ENCODE measurements at regions not wholly inside any gene's neighbourhood (a gene's known extent, or its start where the extent isn't known, plus 50 kb on each side); places are given as distances from the start of the nearest gene placed in this dataset.

DNA sequence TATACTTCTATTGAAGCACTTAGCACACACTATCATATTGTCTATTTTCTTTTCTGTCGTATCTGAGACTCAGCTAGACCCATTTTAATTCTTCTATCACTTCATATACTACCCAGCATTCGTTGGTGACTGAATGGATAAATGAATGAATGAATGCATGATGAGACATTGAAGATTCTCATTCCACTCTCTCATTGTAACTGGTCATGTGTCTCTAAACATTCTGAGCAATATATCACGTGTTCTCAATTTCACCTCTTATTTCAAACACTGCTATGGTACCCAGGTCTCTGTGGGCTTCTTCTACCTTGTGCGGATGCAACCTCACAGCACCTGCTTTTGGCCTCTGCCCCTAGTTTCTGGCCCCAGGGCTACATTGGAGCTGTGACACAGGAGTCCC lies 65.2 kb upstream of the USPL1 start:
- ATAC-seq (ENCODE audit: low read depth) (no peak), DNase-seq (no peak)
- TF ChIP-seq RFX5 (IDR thresholded peaks at IDR 0.05; ENCODE audit: low read depth, low read length) (no peak), MAZ (IDR thresholded peaks at IDR 0.05; ENCODE audit: borderline replicate concordance, low read depth, low read length) (no peak)
- TF ChIP-seq, protein P1, sequence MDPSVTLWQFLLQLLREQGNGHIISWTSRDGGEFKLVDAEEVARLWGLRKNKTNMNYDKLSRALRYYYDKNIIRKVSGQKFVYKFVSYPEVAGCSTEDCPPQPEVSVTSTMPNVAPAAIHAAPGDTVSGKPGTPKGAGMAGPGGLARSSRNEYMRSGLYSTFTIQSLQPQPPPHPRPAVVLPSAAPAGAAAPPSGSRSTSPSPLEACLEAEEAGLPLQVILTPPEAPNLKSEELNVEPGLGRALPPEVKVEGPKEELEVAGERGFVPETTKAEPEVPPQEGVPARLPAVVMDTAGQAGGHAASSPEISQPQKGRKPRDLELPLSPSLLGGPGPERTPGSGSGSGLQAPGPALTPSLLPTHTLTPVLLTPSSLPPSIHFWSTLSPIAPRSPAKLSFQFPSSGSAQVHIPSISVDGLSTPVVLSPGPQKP (IDR thresholded peaks at IDR 0.05; ENCODE audit: borderline replicate concordance, low read depth, low read length), result no peak
- H3K9me3 ChIP-seq (ENCODE audit: control insufficient read depth, insufficient read depth, low read length), result no peaks in the 10 kb centered on the region
- H2BK5ac ChIP-seq (ENCODE audit: low read depth, low read length, poor library complexity, severe bottlenecking), result no peak overlapping the region
- H2AK9ac ChIP-seq (replicated peaks; ENCODE audit: low read depth, low read length, poor library complexity), result no peak overlapping the region
- in situ Hi-C loops (cut with MboI; ENCODE audit: low sequenced_read_pairs), result no loop called here
- dilution Hi-C loops (cut with HindIII; ENCODE audit: low sequenced_read_pairs, unreplicated experiment), result no loop called here
- no peak overlapping the region for H3K14ac ChIP-seq (replicated peaks; ENCODE audit: low read depth, low read length)
- ChIA-PET CTCF (no interaction called here), POLR2A (ENCODE audit: unreplicated experiment) (no interaction called here)
- H3K27ac ChIP-seq (ENCODE audit: insufficient read depth, low read length), result no peak overlapping the region
- no peaks in the 10 kb centered on the region for H3K9me1 ChIP-seq (ENCODE audit: insufficient read depth, low read length)
- H3K27me3 ChIP-seq (ENCODE audit: control insufficient read depth, insufficient read depth, low read length), result no peaks in the 10 kb centered on the region
- H3K23ac ChIP-seq (ENCODE audit: low read depth, low read length), result no peak overlapping the region
- no peaks in the 10 kb centered on the region; a peak in 1 of 4 replicates for H3K79me1 ChIP-seq (ENCODE audit: low read depth in 1 of 2, low read length in 2 of 2)
- H3K36me3 ChIP-seq (ENCODE audit: control insufficient read depth, insufficient read depth, low read length), result no peaks in the 10 kb centered on the region
- no peaks in the 10 kb centered on the region for H3K4me1 ChIP-seq (ENCODE audit: control insufficient read depth, insufficient read depth, low read length)
- H4K20me1 ChIP-seq (ENCODE audit: insufficient read depth, low read length), result no peaks in the 10 kb centered on the region
- no peak overlapping the region for H3K4ac ChIP-seq (ENCODE audit: low read depth, low read length)
- no peak overlapping the region for H2AK5ac ChIP-seq (ENCODE audit: low read depth, low read length)
- BruUV-seq (replicated peaks), result no TSS peak
- no peak overlapping the region for H3K9ac ChIP-seq (ENCODE audit: low read depth, low read length)
- no peak overlapping the region for H4K5ac ChIP-seq (ENCODE audit: low read depth, low read length)
- no peak overlapping the region for H3K4me2 ChIP-seq (ENCODE audit: low read depth, low read length)
- no peak overlapping the region for H4K91ac ChIP-seq (ENCODE audit: insufficient read depth, low read depth, low read length)
- WGBS, 2 experiments (ENCODE audit: extremely low coverage in 2 of 2, insufficient read length in 1 of 2), result 83% methylated on average over 2 of the region's 4 CpGs; no CpG with 5 or more reads in 1 of the 2 experiments
- H2BK120ac ChIP-seq (ENCODE audit: low read depth, low read length), result no peak overlapping the region
- no peak overlapping the region for H3K18ac ChIP-seq (ENCODE audit: low read depth, low read length)
- intact Hi-C loops (cut with micrococcal nuclease), result no loop called here
- H2BK20ac ChIP-seq (ENCODE audit: low read depth, low read length), result no peak overlapping the region
- no peak overlapping the region for H3K56ac ChIP-seq (ENCODE audit: extremely low read depth, insufficient read depth, low read length)
- H2BK15ac ChIP-seq (ENCODE audit: low read depth, low read length), result no peak overlapping the region
- H4K8ac ChIP-seq (ENCODE audit: low read depth in 2 of 2, low read length in 2 of 2), result no peak overlapping the region
- H3K4me3 ChIP-seq (ENCODE audit: insufficient read depth, low read depth, low read length), result no peak overlapping the region
- H2AFZ ChIP-seq (replicated peaks; ENCODE audit: low read length, poor library complexity), result no peak overlapping the region
